ENCODE measurements at regions not wholly inside any gene's neighbourhood (a gene's known extent, or its start where the extent isn't known, plus 50 kb on each side); places are given as distances from the start of the nearest gene placed in this dataset.

DNA sequence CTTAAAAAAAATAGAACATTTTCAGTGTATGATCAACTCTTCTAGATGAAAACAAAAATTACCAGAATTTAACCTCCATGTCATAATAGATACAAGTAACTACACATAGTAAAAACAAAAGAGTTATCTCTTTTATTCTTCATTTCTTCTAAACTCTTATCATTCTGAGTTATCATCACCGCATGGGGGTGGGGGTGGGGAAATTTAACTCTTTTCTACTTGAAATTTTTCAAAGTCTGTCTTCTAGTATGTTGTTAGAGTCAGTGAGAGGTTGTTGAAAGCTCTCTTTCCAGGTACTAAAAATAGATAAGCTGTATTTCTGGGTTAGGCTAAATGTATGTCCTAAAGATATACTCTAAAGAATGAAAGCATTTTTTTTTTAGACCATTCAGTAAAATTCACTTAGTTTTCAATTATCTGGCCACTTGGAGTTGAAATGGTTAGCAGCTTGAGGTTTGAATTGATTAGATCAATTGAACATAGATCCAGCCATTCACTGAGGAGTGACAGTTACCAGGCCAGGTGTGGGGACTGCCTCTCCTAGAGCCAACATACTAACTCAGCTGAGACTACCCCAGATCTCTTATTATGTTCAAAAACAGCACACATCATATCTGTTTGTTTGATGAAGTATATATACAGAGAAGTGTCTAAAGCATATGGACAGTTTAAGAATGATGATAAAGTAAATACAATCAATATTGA is 220.7 kb downstream of the IKZF2 start (continued):
- TF ChIP-seq, protein P1, sequence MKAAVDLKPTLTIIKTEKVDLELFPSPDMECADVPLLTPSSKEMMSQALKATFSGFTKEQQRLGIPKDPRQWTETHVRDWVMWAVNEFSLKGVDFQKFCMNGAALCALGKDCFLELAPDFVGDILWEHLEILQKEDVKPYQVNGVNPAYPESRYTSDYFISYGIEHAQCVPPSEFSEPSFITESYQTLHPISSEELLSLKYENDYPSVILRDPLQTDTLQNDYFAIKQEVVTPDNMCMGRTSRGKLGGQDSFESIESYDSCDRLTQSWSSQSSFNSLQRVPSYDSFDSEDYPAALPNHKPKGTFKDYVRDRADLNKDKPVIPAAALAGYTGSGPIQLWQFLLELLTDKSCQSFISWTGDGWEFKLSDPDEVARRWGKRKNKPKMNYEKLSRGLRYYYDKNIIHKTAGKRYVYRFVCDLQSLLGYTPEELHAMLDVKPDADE (IDR thresholded peaks at IDR 0.05): no peak
- TF ChIP-seq POLR2AphosphoS5 (IDR thresholded peaks at IDR 0.05; ENCODE audit: low read depth) (no peak), CREB1 (CRISPR knock-in tag; IDR thresholded peaks at IDR 0.05; ENCODE audit: low read depth) (no peak), STAT1 (IDR thresholded peaks at IDR 0.05; ENCODE audit: unreplicated experiment) (no peak), NANOG (IDR thresholded peaks at IDR 0.05; ENCODE audit: borderline replicate concordance) (no peak)
- TF ChIP-seq, protein P2, sequence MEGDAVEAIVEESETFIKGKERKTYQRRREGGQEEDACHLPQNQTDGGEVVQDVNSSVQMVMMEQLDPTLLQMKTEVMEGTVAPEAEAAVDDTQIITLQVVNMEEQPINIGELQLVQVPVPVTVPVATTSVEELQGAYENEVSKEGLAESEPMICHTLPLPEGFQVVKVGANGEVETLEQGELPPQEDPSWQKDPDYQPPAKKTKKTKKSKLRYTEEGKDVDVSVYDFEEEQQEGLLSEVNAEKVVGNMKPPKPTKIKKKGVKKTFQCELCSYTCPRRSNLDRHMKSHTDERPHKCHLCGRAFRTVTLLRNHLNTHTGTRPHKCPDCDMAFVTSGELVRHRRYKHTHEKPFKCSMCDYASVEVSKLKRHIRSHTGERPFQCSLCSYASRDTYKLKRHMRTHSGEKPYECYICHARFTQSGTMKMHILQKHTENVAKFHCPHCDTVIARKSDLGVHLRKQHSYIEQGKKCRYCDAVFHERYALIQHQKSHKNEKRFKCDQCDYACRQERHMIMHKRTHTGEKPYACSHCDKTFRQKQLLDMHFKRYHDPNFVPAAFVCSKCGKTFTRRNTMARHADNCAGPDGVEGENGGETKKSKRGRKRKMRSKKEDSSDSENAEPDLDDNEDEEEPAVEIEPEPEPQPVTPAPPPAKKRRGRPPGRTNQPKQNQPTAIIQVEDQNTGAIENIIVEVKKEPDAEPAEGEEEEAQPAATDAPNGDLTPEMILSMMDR (conservative IDR thresholded peaks at IDR 0.05; ENCODE audit: low read depth in 2 of 2): no peak
- TF ChIP-seq, protein P3, sequence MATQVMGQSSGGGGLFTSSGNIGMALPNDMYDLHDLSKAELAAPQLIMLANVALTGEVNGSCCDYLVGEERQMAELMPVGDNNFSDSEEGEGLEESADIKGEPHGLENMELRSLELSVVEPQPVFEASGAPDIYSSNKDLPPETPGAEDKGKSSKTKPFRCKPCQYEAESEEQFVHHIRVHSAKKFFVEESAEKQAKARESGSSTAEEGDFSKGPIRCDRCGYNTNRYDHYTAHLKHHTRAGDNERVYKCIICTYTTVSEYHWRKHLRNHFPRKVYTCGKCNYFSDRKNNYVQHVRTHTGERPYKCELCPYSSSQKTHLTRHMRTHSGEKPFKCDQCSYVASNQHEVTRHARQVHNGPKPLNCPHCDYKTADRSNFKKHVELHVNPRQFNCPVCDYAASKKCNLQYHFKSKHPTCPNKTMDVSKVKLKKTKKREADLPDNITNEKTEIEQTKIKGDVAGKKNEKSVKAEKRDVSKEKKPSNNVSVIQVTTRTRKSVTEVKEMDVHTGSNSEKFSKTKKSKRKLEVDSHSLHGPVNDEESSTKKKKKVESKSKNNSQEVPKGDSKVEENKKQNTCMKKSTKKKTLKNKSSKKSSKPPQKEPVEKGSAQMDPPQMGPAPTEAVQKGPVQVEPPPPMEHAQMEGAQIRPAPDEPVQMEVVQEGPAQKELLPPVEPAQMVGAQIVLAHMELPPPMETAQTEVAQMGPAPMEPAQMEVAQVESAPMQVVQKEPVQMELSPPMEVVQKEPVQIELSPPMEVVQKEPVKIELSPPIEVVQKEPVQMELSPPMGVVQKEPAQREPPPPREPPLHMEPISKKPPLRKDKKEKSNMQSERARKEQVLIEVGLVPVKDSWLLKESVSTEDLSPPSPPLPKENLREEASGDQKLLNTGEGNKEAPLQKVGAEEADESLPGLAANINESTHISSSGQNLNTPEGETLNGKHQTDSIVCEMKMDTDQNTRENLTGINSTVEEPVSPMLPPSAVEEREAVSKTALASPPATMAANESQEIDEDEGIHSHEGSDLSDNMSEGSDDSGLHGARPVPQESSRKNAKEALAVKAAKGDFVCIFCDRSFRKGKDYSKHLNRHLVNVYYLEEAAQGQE (IDR thresholded peaks at IDR 0.05; ENCODE audit: unreplicated experiment): no peak

DNA sequence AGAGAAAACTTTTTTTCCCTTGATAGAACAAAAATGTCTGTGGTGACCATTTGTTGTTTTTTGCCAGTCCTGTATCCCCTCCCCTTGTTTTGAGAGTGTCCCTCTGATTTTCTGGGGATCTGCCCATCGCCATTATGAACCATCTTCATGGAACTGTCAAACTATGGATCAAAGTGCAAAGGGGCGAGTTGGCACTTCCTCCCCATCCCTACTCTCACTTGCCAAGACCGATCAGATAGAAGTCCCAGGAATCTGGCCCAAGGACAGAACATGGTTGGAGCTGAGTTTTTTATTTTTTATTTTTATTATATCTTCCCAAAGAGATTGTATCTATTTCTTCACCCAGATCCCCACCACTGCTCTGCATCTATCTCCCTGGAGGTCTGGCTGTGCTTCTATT is 221.4 kb downstream of the IKZF2 start:
- Mint-ChIP-seq H3K27me3 (ENCODE audit: insufficient read depth, low read depth, poor library complexity) (peaks cover 1% of the 10 kb centered on the region), H3K36me3 (ENCODE audit: low read depth) (no peaks in the 10 kb centered on the region; the same call in 2 of the 3 replicates), H3K4me3 (no peak overlapping the region), H3K9me3 (no peaks in the 10 kb centered on the region), H3K4me1 (no peaks in the 10 kb centered on the region; the same call in 2 of the 3 replicates), H3K27ac (no peak overlapping the region)
- no peak overlapping the region for H2AFZ ChIP-seq
- no peaks in the 10 kb centered on the region for H3K4me1 ChIP-seq (ENCODE audit: insufficient read depth)
- H3K4me3 ChIP-seq: no peak overlapping the region
- H3K4me2 ChIP-seq: no peak overlapping the region
- DNase-seq (ENCODE audit: low spot score) (no peak), ATAC-seq (no peak)
- no peak overlapping the region for H3K27ac ChIP-seq (ENCODE audit: low read depth)
- no peaks in the 10 kb centered on the region for H3K36me3 ChIP-seq (ENCODE audit: insufficient read depth)
- H3K9me2 ChIP-seq (ENCODE audit: insufficient read depth): peaks cover 13% of the 10 kb centered on the region; the same call in 1 of the 2 replicates
- no peaks in the 10 kb centered on the region for H3K79me2 ChIP-seq (replicated peaks; ENCODE audit: insufficient read depth)
- H3K27me3 ChIP-seq (ENCODE audit: insufficient read depth): no peaks in the 10 kb centered on the region
- no peaks in the 10 kb centered on the region for H4K20me1 ChIP-seq (replicated peaks; ENCODE audit: insufficient read depth)
- H3F3A ChIP-seq (replicated peaks; ENCODE audit: low read depth): no peaks in the 10 kb centered on the region
- TF ChIP-seq EZH2 (IDR thresholded peaks at IDR 0.05; ENCODE audit: low read depth, unreplicated experiment) (no peak), JUNB (IDR thresholded peaks at IDR 0.05; ENCODE audit: unreplicated experiment) (no peak), ZNF331 (CRISPR knock-in tag; IDR thresholded peaks at IDR 0.05; ENCODE audit: low read depth) (no peak), POLR2AphosphoS5 (IDR thresholded peaks at IDR 0.05; ENCODE audit: low read depth) (no peak)
- TF ChIP-seq, protein P3 (IDR thresholded peaks at IDR 0.05; ENCODE audit: unreplicated experiment): no peak
- TF ChIP-seq, protein P1 (IDR thresholded peaks at IDR 0.05): no peak
- TF ChIP-seq, protein P2 (conservative IDR thresholded peaks at IDR 0.05; ENCODE audit: low read depth in 2 of 2): no peak

Measured in GM23338 (cell line).